Thyroid gland (tissue), 4 donors: ENCODE measurements at regions not wholly inside any gene's neighbourhood (a gene's known extent, or its start where the extent isn't known, plus 50 kb on each side); places are given as distances from the start of the nearest gene placed in this dataset.

Experiments used
- DNase-seq, 2 donors: peaks; one replicate each; pipeline ENCODE4 v3.0.0-alpha.2; 2019
- H3K27ac ChIP-seq, 3 donors: fragments of 200-600 bp; sonication (generic); 1 replicate in 2 of 3; 2 replicates in 1 of 3; pipeline ENCODE4 v1.5.1; 2016 to 2019; ENCODE audit warnings: mild to moderate bottlenecking in 1 of 3, moderate library complexity in 1 of 3
- H3K27me3 ChIP-seq: fragments of 200-600 bp; sonication (generic); one replicate; pipeline ENCODE4 v1.5.1; 2019
- H3K36me3 ChIP-seq, 2 donors: fragments of 200-600 bp; sonication (generic); one replicate each; pipeline ENCODE4 v1.5.1; 2016 to 2019
- H3K4me1 ChIP-seq, 2 donors: fragments of 200-600 bp; sonication (generic); one replicate each; pipeline ENCODE4 v1.5.1; 2017 to 2019
- H3K4me3 ChIP-seq, 3 donors: fragments of 200-600 bp; sonication (generic); replicated peaks in 1 of 3; 1 replicate in 2 of 3; 2 replicates in 1 of 3; pipeline ENCODE4 v1.5.1; 2016; ENCODE audit warnings: mild to moderate bottlenecking in 1 of 3
- H3K9me3 ChIP-seq: fragments of 200-600 bp; sonication (generic); one replicate; pipeline ENCODE4 v1.5.1; 2017
- POLR2A ChIP-seq, 2 donors: fragments of 450-650 bp; IDR thresholded peaks; one replicate each; pipeline ENCODE4 v1.6.1; 2017; ENCODE audit warnings: antibody characterized with exemption in 2 of 2, mild to moderate bottlenecking in 2 of 2, moderate library complexity in 1 of 2
- WGBS, 2 donors: methylation state at CpG; one replicate each; pipeline ENCODE4 v1.1.5; 2017; 5-methylcytosine and 5-hydroxymethylcytosine counted together
- intact Hi-C: fragments of 100-400 bp; cut with DNase I; formaldehyde crosslinking; loops from one replicate; pipeline ENCODE4 v1.15.1; 2023
- TF ChIP-seq, protein P1 (sequence below), 6 experiments: fragments of 200-600 bp in 3 of 6; fragments of 450-650 bp in 3 of 6; sonication (generic) in 3 of 6; IDR thresholded peaks; one replicate each; pipeline ENCODE4 v1.5.1; 2016 to 2019; ENCODE audit warnings: antibody characterized with exemption in 6 of 6, mild to moderate bottlenecking in 2 of 6, inconsistent platforms in 1 of 6, moderate library complexity in 1 of 6

DNA sequence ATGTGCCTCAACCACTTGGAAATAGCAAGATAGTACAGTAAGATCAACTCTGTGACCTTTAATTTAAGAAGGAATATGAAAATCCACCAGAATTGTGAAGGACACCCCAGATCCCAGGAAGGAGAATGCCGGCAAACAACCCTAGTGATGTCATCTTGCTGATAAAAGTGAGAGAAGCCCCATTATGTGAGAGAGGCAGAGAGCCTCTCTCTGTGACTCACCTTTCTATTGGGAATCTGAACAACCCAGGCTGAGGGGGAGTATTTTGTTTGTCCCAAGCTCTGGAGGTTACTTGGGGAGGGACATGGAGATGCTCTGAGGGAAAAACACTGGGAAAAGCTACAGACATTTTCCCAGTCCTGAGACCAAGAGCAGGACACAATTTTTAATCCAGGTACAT, 188.3 kb upstream of the FERMT1 start:
- no peak overlapping the region for H3K27ac ChIP-seq
- DNase-seq, result no peak
- TF ChIP-seq POLR2A (IDR thresholded peaks at IDR 0.05), result no peak
- TF ChIP-seq, protein P1, sequence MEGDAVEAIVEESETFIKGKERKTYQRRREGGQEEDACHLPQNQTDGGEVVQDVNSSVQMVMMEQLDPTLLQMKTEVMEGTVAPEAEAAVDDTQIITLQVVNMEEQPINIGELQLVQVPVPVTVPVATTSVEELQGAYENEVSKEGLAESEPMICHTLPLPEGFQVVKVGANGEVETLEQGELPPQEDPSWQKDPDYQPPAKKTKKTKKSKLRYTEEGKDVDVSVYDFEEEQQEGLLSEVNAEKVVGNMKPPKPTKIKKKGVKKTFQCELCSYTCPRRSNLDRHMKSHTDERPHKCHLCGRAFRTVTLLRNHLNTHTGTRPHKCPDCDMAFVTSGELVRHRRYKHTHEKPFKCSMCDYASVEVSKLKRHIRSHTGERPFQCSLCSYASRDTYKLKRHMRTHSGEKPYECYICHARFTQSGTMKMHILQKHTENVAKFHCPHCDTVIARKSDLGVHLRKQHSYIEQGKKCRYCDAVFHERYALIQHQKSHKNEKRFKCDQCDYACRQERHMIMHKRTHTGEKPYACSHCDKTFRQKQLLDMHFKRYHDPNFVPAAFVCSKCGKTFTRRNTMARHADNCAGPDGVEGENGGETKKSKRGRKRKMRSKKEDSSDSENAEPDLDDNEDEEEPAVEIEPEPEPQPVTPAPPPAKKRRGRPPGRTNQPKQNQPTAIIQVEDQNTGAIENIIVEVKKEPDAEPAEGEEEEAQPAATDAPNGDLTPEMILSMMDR (IDR thresholded peaks at IDR 0.05), result no peak
- WGBS, 2 donors, result 79 to 85% methylated on average over 1 of the region's 1 CpG
- H3K4me3 ChIP-seq, result no peak overlapping the region
- no peaks in the 10 kb centered on the region for H3K9me3 ChIP-seq
- H3K36me3 ChIP-seq, result no peaks in the 10 kb centered on the region
- no peaks in the 10 kb centered on the region for H3K27me3 ChIP-seq
- H3K4me1 ChIP-seq, result no peaks in the 10 kb centered on the region
- intact Hi-C loops, result no loop called here

DNA sequence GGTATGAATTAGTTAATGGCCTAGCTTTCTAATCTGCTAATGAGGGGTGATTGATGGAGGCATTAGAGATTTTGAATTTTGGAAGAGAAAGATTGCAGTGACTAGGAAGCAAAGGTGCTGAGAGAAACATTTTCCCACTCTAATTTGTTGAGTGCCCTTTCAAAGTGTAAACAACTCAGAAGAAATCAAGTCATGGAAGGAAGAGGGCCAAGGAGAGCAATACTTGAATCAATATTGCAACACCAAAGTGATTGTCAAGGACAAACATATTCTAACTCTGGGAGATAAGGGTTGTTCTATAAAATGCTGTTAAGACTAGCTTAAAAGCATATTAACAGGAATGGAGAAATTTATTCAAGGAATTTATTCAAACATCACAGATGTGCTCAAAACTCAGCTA, 182.7 kb upstream of the FERMT1 start:
- Histone ChIP-seq H3K4me1 (no peaks in the 10 kb centered on the region), H3K4me3 (no peak overlapping the region), H3K27ac (no peak overlapping the region), H3K36me3 (no peaks in the 10 kb centered on the region), H3K27me3 (no peaks in the 10 kb centered on the region), H3K9me3 (no peaks in the 10 kb centered on the region)
- DNase-seq, result no peak
- intact Hi-C loops, result no loop called here
- TF ChIP-seq POLR2A (IDR thresholded peaks at IDR 0.05), result no peak
- TF ChIP-seq, protein P1 (IDR thresholded peaks at IDR 0.05), result no peak

DNA sequence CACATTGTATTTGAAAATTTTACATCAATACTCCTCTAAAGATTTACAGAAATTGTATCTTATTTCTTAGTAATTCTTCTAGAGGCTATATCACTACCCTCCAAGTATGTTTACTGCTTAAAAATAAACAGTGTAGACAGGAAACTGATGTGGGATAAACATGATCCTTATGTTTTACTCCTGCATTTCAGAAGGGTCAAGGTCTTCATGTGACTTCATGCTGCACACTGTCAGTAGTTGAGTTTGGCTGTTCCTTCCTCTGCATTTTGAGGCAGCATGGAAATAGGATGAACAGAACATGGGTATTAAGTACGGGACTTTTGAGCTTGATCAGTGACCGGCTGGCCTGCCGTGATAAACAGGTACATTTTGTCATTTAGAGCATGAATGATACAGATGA, 179.2 kb upstream of the FERMT1 start:
- intact Hi-C loops, result no loop called here

DNA sequence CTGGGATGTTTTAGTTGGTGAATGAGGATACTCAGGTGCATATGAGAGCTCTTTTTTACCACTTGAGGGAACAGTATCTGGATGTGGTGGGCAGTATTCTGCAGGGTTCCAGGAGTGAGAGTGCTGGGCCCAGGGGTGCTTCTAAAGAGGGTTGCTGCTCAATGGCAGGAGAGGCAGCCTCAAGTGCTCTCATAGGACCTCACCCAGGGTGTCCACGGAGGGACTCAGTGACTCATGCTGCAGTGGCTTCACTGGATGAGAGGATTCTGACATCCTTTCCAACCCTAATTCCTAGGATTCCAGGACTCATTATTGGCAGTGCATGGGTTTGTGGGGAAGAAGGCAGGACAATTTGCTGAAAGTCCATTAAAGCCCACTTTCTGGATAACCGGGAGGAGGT, 176.6 kb upstream of the FERMT1 start:
- TF ChIP-seq, protein P1 (IDR thresholded peaks at IDR 0.05), result no peak
- no peak for TF ChIP-seq POLR2A (IDR thresholded peaks at IDR 0.05)
- WGBS, 2 donors, result 57 to 59% methylated on average over 2 of the region's 2 CpGs
- Histone ChIP-seq H3K9me3 (no peaks in the 10 kb centered on the region), H3K36me3 (no peaks in the 10 kb centered on the region), H3K27me3 (no peaks in the 10 kb centered on the region), H3K4me3 (no peak overlapping the region), H3K27ac (no peak overlapping the region), H3K4me1 (no peaks in the 10 kb centered on the region)
- intact Hi-C loops, result no loop called here
- no peak for DNase-seq

More for the DNA sequence above, 179.2 kb upstream of the FERMT1 start:
- no peaks in the 10 kb centered on the region for H3K36me3 ChIP-seq
- H3K27ac ChIP-seq, result no peak overlapping the region
- H3K4me3 ChIP-seq, result no peak overlapping the region
- WGBS, 2 donors, result 93 to 98% methylated on average over 3 of the region's 3 CpGs
- H3K4me1 ChIP-seq, result no peaks in the 10 kb centered on the region
- no peak for DNase-seq
- no peaks in the 10 kb centered on the region for H3K27me3 ChIP-seq
- no peaks in the 10 kb centered on the region for H3K9me3 ChIP-seq
- no peak for TF ChIP-seq POLR2A (IDR thresholded peaks at IDR 0.05)
- TF ChIP-seq, protein P1 (IDR thresholded peaks at IDR 0.05), result no peak

DNA sequence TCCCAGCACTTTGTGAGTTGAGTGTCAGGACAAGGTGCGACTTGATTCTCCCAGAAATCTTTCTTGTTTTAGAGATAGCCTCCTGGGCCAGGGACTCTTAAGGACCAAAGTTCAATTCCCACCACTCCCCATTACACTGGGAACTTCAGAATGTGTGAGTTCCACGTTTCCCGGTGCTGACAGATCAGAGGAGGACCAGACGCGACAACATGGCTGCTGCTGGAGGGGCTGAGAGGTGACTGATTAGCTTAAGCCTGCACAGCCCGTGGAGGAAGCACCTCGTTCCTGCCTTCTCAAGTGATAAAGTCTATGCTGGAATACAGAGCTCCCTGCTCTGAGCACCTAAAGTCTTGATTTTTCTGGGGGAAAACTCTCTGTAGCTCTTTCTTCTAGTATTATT, 175.2 kb upstream of the FERMT1 start:
- Histone ChIP-seq H3K4me1 (no peaks in the 10 kb centered on the region), H3K4me3 (no peak overlapping the region), H3K9me3 (no peaks in the 10 kb centered on the region), H3K36me3 (no peaks in the 10 kb centered on the region), H3K27ac (no peak overlapping the region), H3K27me3 (no peaks in the 10 kb centered on the region)
- 81 to 86% methylated on average over 7 of the region's 7 CpGs for WGBS, 2 donors
- no peak for TF ChIP-seq POLR2A (IDR thresholded peaks at IDR 0.05)
- TF ChIP-seq, protein P1 (IDR thresholded peaks at IDR 0.05), result no peak
- DNase-seq, result no peak
- intact Hi-C loops, result no loop called here
